ENCODE measurements at regions not wholly inside any gene's neighbourhood (a gene's known extent, or its start where the extent isn't known, plus 50 kb on each side); places are given as distances from the start of the nearest gene placed in this dataset.

DNA sequence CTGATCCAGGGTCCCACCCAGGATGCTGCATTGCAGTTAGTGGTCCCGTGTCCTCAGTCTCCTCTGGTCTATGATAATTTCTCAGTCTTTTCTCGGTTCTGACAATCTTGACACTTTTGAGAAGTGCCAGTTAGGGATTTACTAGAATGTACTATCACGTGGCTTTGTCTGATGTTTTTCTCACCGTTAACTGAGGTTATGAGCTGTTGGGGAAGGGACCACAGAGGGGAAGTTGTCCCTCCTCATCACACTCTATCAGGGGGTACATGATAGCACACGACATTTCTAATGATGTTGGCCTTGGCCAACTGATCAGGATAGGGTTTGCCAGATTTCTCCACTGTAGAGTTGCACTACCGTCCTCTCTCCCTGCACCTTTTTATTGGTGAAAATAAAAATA lies 250.9 kb upstream of the SDK2 start:
- peak; percentile 18 for DNase-seq (ENCODE audit: low spot score)

DNA sequence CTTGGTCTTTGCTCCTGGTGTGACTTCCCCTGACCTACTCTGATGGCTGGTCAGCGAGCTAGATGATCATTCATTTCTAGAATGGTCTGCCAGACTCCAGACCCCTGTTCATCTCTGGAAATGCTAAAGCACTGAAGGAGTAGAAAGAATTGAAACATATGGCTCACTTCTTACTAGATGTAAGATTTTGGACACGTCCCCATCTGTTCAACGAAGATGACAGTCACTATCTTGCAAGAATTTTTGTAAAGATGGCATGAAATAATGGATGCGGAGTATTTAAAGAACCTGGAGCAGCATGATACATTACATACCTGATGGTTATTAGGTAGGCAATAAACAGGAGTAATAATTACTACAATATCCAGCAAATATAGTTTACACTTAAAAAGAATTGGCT lies 252.7 kb upstream of the SDK2 start:
- DNase-seq (ENCODE audit: low spot score), result no peak

DNA sequence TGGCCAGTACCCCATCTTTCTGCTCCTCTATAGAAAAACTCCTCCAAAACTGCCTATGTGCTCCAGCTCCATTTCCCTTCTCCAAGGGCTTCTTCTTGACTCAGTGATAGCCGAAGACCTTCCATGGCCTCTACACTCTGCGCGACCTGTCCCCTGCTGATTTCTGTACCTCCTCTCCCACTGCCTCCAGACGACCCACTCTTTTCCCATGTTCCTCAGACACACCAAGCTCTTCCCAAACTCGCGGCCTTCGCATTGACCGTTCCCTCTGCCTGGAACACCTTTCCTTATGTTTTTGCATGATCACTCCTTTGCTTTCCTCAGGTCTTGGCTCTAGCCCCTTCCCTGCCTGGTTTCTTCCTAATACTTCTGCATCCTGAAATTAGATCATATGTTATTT lies 255.6 kb upstream of the SDK2 start:
- DNase-seq (ENCODE audit: low spot score), result peak; percentile 40

DNA sequence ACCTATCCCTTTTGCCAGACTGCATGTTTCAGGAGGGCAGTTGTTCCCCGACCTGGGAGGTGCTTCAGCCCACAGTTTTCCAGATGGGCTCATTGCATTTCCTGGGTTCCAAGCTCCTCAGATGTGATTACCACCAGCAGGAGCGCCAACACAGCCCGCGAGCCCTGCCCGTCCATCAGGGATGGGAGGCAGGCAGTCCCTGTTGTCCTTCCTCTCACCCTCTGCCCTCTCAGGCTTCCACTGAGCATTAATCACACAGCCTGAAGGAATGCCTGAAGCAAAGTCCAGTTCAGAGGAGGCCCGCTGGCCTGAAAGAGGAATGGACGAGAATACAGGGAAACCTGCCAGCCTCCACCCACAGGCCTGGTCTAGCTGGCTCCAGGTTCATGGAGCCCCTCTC lies 256.3 kb upstream of the SDK2 start:
- peak; percentile 49 for DNase-seq (ENCODE audit: low spot score)

DNA sequence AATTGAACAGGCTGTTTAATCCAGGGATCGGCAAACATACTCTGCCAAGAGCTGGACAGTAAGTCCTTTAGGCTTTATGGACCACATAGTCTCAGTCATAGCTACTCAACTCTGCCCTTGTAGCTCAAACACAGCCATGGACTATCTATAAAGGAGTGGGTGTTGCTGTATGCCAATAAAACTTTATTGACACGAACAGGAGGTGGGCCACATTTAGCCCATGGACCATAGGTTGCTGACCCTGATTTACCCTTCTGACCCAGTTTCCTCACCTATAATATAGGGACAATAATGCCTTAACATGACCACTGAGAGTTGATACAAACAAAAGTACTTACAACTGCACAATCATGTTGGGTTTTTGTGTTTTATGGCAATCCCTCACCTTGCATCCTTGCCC lies 257.0 kb upstream of the SDK2 start:
- no peak for DNase-seq (ENCODE audit: low spot score)

DNA sequence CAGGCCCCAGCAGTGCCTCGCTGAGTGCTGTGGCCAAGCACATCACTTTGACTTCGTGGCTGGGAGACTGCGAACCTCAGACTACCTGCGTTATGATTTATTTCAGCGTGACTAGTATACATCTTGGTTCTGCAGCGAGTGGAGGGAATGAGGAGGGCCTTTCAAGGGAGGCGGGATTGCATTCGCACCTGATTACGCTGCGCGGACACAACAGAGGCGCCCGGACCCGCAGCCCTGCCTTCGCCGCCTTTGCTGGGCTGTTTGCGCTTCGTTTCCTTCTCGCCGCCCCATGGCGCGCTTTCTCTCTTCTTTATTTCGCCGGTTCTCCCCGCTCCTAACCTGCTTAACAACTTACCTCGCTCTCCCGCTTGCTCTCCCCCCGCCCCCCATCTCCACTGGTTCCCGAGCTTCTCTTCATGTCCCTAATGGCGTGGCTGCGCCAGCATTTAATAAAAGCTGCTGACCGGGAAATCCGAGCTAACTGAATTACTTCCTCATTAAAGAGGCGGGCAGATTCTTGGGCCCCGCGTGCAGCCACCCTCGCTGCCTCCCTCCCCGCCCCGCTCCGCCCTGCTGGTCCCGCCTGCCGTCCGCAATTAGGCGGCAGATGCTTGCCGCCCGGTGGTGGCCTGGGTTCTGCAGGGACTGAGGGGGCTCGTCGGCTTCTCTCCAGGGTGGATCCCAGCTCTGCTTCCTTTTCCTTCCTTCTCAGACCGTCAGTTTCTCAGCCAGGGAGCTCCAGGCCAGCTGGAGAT lies 257.6 kb upstream of the SDK2 start:
- DNase-seq (ENCODE audit: low spot score), result peak; percentile 84

DNA sequence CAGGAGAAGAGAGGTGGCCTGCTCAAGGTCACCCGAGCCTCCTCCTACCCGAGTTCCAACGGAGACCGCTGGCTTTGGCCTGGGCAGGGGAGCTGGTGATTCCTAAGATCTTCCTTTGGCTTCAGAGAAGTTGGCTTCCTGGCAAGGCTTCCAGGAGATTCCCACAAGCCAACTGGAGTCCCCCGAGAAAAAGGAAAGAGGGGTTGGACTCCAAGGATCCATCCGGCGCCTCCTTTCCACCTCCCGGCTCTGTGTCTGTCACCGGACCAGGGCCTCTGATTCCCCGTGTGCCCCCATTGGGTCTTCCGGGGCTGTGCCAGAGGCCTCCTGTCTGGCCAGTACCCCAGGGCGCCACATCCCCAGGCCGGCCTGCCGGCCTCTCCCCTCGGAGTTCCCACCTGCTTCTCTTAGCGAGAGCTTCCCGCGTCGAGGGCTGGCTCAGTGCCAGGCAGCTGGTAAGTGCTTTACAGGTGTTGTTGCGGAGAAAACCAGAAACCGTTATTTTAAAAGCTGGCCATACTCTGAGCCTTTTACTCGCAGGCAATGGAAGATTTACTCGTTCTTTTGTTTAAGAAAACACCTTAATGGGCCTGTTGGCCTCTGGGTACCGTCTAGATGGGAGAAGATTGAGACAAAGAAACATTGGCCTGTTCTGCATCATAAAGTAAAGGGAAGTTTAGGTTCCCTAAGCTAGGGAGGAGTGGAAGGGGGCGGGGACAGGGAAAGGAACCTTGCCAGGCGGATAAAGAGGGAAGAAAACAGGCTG lies 258.4 kb upstream of the SDK2 start:
- DNase-seq (ENCODE audit: low spot score), result peak; percentile 60

DNA sequence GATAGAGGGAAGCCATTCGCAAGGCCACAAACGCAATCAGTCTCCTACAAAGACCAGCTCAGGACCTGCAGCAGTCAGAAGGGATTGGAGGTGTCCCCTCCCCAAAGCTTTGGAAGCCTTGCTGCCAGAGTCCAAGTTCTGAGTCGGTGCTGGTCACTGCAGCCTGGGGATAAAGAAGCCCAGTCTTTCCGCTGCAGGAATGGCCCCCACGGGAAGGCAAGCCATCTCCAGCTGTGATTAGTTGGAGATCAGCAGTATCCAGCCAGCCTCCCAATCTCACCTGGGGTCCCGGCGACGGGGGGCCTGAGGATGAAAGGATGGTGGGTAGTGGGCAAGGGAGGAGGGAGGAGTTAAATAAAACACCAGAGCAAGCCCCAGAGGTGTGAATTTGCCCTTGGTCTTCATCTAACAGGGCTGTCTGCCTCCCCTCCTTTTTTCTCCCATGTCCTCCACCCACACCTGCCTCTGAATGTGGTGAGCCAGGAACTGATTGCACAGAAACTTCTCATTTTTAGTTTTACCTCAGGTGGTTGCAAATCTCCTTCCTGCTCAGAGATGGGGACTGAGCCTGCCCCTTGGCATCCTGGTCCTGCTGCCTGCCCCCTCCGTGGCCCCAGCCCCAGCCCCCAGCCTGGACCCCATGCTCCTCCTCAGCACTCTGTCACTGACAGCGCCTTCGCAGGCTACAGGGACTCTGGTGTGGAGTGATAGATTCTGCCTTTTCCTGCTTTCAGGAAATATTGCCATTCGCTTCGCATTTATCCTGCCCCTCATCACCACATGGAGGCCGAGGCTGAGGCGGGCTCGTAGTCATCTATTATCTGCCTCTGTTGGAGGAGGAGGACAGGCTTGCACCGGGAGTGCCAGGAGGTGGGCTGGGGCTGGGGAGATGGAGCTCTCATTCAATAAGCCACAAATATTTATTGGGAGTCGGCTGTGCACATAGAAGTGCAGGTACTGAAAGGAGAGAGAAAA lies 262.9 kb upstream of the SDK2 start:
- peak; percentile 44 for DNase-seq (ENCODE audit: low spot score)

DNA sequence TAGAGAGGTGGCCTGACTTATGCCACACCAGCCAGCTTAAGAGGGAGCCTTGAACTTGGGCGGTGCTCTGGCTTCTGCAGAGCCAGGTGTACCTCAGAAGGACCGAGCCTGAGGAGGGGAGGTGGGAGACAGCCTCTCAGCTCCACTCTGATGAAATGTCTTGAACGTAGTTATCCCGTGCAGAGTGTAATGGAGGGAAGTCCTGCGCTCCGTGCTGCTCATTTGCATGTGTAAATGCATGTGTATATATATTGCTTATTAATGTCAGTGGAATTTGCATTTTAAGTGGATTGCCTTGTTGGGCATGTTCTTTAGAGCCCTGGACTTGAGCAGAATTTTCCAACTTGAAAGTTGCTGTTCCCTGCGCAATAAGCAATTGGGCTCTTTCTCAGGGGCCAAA lies 264.9 kb upstream of the SDK2 start:
- DNase-seq (ENCODE audit: low spot score), result no peak

DNA sequence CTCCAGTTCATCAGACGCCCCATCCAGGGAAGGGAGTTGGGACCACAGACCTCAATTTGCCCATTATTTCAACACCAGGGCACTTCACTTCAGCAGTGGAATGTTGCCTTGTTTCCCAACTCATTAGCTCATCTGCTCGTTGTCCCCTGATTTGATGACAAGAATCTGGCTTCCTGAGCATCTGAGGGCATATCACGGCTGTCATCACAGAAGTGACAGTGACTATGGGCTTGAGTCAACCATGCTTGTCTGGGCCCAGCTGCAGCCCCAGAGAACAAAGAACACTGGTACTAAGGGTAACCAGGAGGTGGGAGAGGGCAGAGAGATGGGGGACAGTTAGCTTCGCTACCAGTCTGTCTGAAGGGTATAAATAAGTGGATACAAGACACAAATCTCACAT lies 266.0 kb upstream of the SDK2 start:
- peak; percentile 29 for DNase-seq (ENCODE audit: low spot score)

DNA sequence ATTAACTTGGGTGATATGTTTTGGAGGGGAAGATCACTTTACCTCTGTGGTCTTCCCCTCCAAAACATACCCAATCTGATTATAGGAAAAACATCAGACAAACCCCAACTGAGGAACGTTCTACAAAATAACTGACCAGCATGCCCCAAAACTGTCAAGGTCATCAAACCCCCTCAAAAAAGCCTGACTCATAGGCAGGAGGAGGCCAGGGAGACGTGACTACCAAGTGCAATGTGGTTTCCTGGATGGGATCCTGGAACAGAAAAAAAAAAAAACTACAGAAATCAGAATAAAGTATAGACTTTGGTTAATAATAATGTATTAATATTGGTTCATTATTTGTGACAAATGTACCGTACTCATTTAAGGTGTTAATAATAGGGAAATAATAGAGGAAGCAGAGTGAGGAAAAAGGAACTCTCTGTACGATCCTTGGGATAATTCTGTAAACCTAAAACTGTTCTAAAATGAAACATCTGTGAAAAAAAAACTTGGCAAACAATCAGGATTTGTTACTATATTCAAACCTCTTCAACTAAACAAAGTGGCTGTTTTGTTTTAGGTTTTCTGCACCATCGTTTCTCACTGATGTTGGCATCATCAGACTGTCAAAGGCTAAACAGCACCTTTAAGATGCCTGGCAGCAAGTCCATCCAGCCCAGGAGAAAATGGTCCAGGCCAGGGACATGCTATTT lies 266.7 kb upstream of the SDK2 start:
- DNase-seq (ENCODE audit: low spot score), result peak; percentile 22

DNA sequence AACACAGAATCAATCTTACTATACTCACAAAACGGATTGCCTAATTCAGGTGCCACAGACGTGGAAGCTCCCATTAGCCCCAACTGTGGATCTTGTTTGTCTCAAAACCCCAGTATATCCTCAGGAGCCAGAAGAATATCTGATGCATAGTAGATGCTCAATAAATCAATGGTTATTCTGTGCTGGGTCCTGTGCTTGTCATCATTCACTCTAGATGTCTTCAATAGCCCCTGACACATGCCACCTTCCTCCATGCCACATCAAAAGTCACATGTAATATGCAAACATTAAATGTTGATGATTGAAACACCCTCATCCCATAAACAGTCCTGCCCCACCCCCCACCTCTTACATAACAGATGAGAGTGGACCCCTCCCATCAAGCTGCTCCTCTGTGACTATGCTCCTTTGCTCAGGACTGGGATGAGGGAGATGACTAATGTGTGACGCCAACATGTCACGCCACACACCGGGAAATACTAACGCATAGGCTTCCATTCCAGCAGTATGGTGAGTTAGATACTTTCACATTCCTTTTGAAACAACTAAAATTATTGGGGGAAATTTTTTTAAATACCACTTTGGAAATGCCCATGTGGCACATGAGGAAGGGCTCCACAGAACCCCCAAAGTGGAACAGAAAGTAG lies 267.6 kb upstream of the SDK2 start:
- DNase-seq (ENCODE audit: low spot score), result peak; percentile 18

DNA sequence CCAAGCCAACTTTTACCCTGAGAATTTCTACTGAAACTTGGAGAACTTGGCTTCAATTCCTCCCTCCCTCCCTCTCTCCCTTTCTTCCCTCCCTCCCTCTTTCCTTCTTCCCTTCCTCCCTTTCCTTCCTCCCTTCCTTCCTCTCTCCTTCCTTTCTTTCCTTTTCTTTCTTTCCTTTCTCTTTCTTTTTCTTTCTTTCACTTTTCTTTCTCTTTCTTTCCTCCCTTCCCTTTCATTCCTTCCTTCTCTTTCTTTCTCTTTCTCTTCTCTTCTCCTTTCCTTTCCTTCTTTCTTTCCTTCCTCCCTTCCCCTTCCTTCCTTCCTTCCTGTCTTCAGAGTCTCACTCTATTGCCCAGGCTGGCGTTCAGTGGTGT lies 268.1 kb upstream of the SDK2 start:
- no peak for DNase-seq (ENCODE audit: low spot score)

DNA sequence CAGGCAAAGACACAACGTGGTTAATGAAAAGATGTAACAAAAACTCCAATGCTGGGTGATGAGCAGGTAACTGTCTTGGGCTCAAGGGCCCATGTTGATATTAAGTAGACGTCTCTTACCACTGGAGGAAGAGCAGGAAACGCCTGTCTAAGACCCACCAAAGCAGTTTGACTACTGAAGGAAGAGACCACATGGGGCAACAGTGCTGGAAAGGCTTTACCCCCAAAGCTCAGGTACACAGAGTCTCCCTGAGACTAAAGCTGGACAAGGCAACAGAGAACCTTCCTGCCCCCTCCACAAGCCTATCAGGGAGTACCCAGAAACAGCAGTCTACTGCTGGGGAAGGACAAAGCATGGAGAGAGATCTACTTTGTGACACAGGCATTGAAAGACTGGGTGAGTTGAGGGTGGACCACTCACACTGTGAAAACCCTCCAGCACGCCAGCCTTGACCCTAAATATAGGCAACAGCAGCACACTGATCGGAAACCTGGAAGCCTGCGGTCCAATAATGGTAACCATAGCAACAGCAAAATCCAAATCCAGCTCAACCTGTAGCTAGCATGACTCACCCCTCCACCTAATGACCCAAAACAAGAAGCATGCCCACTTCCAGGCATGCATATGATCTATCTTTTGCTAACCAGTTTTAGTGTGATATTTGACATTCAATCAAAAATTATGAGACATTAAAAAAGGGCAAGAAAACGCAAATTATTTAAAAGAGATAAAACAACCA lies 270.5 kb upstream of the SDK2 start:
- DNase-seq (ENCODE audit: low spot score), result peak; percentile 26

DNA sequence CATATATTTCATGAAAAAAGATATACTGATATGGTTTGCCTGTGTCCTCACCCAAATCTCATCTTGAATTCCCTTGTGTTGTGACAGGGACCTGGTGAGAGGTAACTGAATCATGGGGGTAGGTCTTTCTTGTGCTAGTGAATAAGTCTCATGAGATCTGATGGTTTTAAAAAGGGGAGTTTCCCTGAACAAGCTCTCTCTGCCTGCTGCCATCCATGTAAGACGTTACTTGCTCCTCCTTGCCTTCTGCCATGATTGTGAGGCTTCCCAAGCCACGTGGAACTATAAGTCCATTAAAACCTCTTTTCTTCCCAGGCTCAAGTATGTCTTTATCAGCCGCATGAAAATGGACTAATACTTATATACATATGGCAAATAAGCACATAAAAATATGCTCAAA lies 274.8 kb upstream of the SDK2 start:
- peak; percentile 11 for DNase-seq (ENCODE audit: low spot score)

DNA sequence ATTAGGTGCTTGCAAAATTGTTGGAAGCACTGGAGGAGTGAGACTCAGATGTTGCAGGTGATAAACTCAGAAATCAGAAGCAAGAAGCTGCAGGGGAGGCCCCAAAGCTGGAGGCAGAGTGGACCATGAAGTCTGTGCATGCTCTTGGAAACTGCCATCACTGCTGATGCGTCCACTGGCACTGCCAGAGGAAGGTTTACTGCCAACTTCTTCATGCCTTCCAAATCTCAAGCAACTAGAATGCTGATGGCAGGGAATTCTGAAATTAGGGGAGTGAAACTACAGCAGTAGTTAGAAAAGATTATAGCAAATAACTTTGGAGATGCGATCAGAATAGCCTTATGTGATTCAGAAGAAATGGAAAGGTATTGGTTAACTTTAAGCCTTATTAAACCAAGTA lies 277.1 kb upstream of the SDK2 start:
- DNase-seq (ENCODE audit: low spot score), result peak; percentile 21

DNA sequence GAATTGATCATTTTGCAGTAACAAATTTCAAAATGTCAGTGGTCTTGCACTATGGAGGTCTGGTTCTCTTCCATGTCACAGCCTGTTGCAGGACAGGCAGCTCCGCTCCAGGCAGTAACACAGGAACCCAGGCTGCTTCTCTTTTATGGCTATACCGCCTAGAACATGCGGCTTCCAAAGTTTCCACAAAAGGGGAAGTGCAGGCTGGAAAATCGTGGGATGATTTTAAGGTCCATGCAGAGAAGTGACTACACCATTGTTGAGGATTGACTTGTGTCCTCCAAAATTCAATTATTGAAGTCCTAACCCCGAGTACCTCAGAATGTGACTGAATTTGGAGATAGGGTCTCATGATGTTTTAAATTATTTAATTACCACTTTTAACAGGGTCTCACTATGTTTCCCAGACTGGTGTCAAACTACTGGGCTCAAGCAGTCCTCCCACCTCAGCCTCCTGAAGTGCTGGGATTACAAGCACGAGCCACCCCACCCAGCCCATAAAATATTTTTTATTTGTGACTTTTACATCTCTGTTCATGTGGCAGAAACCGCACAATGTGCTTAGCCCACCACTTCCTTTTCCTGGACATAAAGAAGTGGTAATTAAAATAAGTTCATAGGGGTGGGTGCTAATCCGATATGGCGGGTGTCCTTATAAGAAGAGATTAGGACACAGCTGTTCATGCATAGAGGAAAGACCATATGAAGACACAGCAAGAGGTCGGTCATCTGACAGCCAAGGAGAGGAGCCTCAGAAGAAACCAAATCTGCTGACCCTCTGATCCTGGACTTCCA lies 279.2 kb upstream of the RPL38 start:
- DNase-seq (ENCODE audit: low spot score), result peak; percentile 4

DNA sequence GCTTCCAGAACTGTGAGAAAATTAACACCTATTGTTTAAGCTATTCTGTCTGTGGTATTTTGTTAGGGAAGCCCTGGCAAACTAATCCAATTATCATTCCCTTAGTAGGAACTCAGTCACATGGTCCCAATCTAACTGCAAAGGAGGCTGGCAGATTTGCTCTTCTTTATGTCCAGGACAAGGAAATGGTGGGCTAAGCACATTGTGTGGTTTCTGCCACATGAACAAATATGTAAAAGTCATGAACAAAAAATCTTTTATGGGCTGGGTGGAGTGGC lies 278.6 kb upstream of the RPL38 start:
- no peak for DNase-seq (ENCODE audit: low spot score)

DNA sequence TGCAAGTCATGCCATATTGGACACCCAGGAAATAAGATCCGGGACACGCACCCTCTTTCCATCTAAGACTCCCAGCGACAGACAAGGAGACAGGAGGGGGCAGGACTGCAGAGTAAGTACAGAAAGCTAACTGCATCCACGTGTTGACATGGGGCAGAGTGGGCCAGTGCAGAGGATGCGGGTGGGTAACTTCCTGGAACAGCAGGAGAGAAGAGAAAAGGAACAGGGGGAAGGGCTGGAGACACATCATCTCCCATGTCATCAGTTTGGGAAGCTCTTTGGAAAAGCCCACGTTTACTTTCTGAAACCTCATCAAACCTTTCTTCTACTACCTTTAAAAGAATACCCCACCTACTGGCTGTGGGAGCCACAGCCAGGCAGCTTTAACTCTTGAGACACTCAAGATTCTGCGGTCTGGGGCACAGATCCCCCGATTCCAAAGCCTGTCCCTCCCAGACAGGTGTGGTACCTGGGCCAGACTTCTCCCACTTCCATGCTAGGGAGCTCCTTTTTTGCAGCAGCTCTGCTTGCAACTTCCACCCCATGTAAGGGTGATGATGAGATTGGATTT lies 273.5 kb upstream of the RPL38 start:
- peak; percentile 44 for DNase-seq (ENCODE audit: low spot score)
